Brain microvascular endothelial cell (primary cell): ENCODE measurements at regions not wholly inside any gene's neighbourhood (a gene's known extent, or its start where the extent isn't known, plus 50 kb on each side); places are given as distances from the start of the nearest gene placed in this dataset.

ENCODE experiments used
- DNase-seq: peaks from one replicate; pipeline ENCODE4 v3.0.0-alpha.2; 2020
- H3K27ac ChIP-seq: fragments of 250-450 bp; sonication (Bioruptor Pico); 2 replicates; pipeline ENCODE4 v1.5.1; 2020; ENCODE audit warnings: mild to moderate bottlenecking, moderate library complexity
- H3K27me3 ChIP-seq: fragments of 250-450 bp; sonication (Bioruptor Pico); replicated peaks from 2 replicates; pipeline ENCODE4 v1.5.1; 2020; ENCODE audit warnings: mild to moderate bottlenecking
- H3K36me3 ChIP-seq: fragments of 250-450 bp; sonication (Bioruptor Pico); replicated peaks from 2 replicates; pipeline ENCODE4 v1.5.1; 2020; ENCODE audit warnings: mild to moderate bottlenecking
- H3K4me3 ChIP-seq: 2 replicates; pipeline ENCODE4 v1.5.1; 2011; ENCODE audit warnings: low read depth, mild to moderate bottlenecking, control low read depth, low read length, moderate library complexity
- in situ Hi-C: cut with HindIII; loops from 2 replicates; pipeline ENCODE4 v1.10.0; 2017; ENCODE audit warnings: low sequenced_read_pairs, low pct_ligation_motif_present
- TF ChIP-seq, protein P1 (sequence below): IDR thresholded peaks from 2 replicates; pipeline ENCODE4 v1.5.1; 2011; ENCODE audit warnings: low read depth, mild to moderate bottlenecking, moderate library complexity, low read length, control low read depth, inconsistent platforms; ENCODE audit errors: missing control alignments

DNA sequence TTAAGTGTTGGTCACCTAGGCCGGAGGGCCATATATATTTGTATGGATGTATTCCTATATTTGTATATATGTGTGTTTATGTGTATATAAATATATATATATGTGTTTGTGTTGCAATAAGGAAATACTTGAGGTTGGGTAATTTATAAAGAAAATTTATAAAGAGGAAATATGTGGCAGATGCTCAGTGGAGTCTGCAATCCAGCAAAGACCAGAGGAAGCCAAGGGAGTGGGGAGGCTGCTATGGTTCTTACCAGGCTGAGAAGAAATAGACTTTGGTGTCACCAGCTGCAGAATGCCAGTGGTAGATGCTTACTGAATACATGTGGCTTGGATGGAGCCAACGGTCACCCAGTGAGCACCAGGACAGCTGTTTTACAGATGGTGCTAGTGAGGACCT is 97.4 kb upstream of the ELOVL5 start:
- no peak for DNase-seq
- in situ Hi-C loops: no loop called here
- Histone ChIP-seq H3K27me3 (no peaks in the 10 kb centered on the region), H3K36me3 (no peaks in the 10 kb centered on the region), H3K27ac (no peak overlapping the region), H3K4me3 (no peak overlapping the region)
- TF ChIP-seq, protein P1, sequence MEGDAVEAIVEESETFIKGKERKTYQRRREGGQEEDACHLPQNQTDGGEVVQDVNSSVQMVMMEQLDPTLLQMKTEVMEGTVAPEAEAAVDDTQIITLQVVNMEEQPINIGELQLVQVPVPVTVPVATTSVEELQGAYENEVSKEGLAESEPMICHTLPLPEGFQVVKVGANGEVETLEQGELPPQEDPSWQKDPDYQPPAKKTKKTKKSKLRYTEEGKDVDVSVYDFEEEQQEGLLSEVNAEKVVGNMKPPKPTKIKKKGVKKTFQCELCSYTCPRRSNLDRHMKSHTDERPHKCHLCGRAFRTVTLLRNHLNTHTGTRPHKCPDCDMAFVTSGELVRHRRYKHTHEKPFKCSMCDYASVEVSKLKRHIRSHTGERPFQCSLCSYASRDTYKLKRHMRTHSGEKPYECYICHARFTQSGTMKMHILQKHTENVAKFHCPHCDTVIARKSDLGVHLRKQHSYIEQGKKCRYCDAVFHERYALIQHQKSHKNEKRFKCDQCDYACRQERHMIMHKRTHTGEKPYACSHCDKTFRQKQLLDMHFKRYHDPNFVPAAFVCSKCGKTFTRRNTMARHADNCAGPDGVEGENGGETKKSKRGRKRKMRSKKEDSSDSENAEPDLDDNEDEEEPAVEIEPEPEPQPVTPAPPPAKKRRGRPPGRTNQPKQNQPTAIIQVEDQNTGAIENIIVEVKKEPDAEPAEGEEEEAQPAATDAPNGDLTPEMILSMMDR: no peak

DNA sequence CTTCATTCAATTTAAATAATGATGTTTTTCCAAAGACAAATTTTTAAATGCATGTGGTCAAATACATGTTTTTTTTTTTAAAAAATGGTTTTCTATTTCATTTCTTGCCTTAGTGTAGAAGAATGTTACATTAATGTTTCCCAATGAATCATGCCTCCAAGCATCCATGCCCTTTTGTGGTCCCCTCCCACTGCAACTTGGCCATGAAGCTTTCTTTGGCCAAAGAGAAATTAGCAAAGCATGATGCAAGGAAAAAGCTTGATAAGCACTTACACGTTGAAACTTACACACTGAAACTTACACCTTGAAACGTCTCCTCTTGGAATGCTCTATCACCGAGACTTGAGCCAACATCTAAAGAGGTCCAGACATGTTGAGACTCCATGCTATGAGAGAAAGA is 93.0 kb upstream of the ELOVL5 start:
- H3K27me3 ChIP-seq: no peaks in the 10 kb centered on the region
- TF ChIP-seq, protein P1: no peak
- peak; percentile 30 for DNase-seq
- H3K36me3 ChIP-seq: no peaks in the 10 kb centered on the region
- in situ Hi-C loops: no loop called here
- no peak overlapping the region for H3K4me3 ChIP-seq
- no peak overlapping the region for H3K27ac ChIP-seq

DNA sequence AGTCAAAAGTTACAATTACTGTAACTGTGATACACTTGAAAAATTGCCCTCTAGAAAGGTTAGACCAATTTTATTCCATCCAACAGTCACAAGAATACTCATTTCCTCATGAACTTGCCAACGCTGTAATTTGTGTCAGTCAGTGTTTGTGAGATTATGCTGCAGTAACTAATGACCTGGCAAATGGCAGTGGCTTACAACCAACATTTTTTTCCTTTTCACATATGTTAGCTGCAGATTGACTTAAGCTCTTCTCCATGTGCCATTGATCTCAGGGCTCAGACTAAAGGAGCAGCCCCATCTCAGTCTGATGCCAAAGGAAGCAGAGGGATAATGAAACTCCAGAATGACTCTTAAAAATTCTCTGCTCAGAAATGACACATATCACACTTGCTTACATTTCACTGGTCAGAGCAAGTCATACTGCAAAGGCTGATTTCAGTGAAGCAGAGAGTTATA is 92.3 kb upstream of the ELOVL5 start:
- Histone ChIP-seq H3K36me3 (no peaks in the 10 kb centered on the region), H3K27me3 (no peaks in the 10 kb centered on the region), H3K4me3 (no peak overlapping the region), H3K27ac (no peak overlapping the region)
- DNase-seq: no peak
- TF ChIP-seq, protein P1: no peak
- in situ Hi-C loops: no loop called here

DNA sequence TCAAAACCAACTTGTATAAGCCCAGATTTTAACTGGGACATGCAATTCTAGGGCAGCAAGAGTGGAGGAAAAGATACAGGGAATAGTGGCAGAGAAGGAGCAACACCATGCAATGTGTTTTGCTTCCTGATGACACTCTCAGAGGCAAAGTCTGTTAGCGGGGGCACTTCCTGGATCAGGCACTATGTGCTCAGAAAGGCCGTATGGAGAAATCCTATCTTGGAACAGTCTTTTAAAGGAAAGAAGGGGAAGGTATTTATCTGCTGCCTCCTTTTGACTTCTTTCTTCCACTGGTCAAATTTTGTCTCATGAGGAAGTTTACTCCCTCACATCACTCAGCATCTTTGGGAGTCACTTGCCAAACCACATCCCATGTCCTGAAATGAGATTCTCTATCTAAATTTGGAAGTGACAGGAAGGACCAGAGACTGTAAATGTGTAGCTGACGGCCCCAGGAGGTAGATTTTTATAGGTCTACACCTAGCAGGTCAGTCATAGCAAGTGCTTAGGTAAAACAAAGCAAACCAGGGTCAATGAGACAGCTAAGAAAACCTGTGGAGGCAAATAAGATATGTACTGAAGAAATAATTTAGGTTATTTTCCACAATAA is 91.7 kb upstream of the ELOVL5 start:
- Histone ChIP-seq H3K27ac (no peak overlapping the region), H3K4me3 (no peak overlapping the region), H3K36me3 (no peaks in the 10 kb centered on the region), H3K27me3 (no peaks in the 10 kb centered on the region)
- DNase-seq: no peak
- TF ChIP-seq, protein P1: no peak
- in situ Hi-C loops: no loop called here

DNA sequence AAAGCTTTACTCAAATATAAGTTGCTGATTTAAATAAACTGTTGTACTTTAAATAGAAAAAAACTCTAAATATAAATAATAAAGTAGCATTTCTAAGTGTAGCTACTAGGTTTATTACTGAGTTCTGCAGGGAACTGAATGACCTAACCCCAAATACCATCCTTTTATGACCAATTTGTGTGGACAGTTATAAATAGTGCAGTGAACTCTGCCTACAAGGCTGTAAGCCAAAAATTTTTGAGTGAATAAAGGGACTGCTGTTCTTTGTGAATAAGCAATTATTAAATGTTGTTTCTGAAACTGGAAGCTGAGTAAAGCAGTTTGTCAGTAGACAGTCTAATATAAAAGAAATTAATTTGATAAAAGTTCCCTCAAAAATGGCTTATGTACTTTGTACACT is 90.8 kb upstream of the ELOVL5 start:
- in situ Hi-C loops: no loop called here
- DNase-seq: peak; percentile 13
- no peak overlapping the region for H3K4me3 ChIP-seq
- H3K27ac ChIP-seq: no peak overlapping the region
- no peaks in the 10 kb centered on the region for H3K27me3 ChIP-seq
- H3K36me3 ChIP-seq: no peaks in the 10 kb centered on the region
- TF ChIP-seq, protein P1: no peak
